HEK293 (cell line): ENCODE measurements at regions not wholly inside any gene's neighbourhood (a gene's known extent, or its start where the extent isn't known, plus 50 kb on each side); places are given as distances from the start of the nearest gene placed in this dataset.

Experiments
- CTCF ChIA-PET: fragments of 350-600 bp; formaldehyde crosslinking; extraction: SDS; loops from one replicate; lab custom pipeline; 2021; ENCODE audit warnings: antibody characterized with exemption; lab: Yijun Ruan, JAX
- POLR2A ChIA-PET: fragments of 300-600 bp; formaldehyde crosslinking; extraction: SDS; loops from one replicate; lab custom pipeline; 2020; ENCODE audit warnings: antibody characterized with exemption, inconsistent platforms; lab: Yijun Ruan, JAX
- H3K27ac ChIP-seq: fragments of 200-500 bp; sonication (Bioruptor generic); 2 replicates; pipeline ENCODE4 v1.5.1; 2014; ENCODE audit warnings: low read depth, low read length, control low read depth, inconsistent platforms; ENCODE audit errors: extremely low read depth
- H3K36me3 ChIP-seq, 2 experiments: fragments of 200-500 bp in 1 of 2; sonication (Bioruptor generic) in 1 of 2; 1 replicate in 1 of 2; 2 replicates in 1 of 2; pipeline ENCODE4 v1.5.1; 2014 to 2017; ENCODE audit warnings: inconsistent platforms in 2 of 2, low read length in 2 of 2; ENCODE audit not compliant: control insufficient read depth in 2 of 2, insufficient read depth in 1 of 2
- H3K4me1 ChIP-seq: fragments of 200-500 bp; sonication (Bioruptor generic); 2 replicates; pipeline ENCODE4 v1.5.1; 2014; ENCODE audit warnings: mild to moderate bottlenecking, low read length, inconsistent platforms; ENCODE audit not compliant: control insufficient read depth, insufficient read depth
- H3K4me3 ChIP-seq: 2 replicates; pipeline ENCODE4 v1.5.1; 2011; ENCODE audit warnings: low read depth, mild to moderate bottlenecking, control low read depth, low read length, moderate library complexity
- H3K9me3 ChIP-seq: fragments of 200-500 bp; sonication (Bioruptor generic); 2 replicates; pipeline ENCODE4 v1.5.1; 2014; ENCODE audit warnings: low read depth, low read length, inconsistent platforms; ENCODE audit not compliant: control insufficient read depth, insufficient read depth
- GLI4 ChIP-seq: fragments of 450-650 bp; formaldehyde crosslinking; IDR thresholded peaks from 2 replicates; pipeline ENCODE4 v1.5.1; 2016; ENCODE audit warnings: missing biosample characterization, missing genetic modification characterization
- IKZF3 ChIP-seq: fragments of 450-650 bp; IDR thresholded peaks from 2 replicates; pipeline ENCODE4 v1.5.0; 2018; ENCODE audit warnings: missing biosample characterization, mild to moderate bottlenecking, missing genetic modification characterization, moderate library complexity
- KLF10 ChIP-seq: fragments of 450-650 bp; IDR thresholded peaks from 2 replicates; pipeline ENCODE4 v1.5.1; 2018; ENCODE audit warnings: missing biosample characterization, mild to moderate bottlenecking, missing genetic modification characterization
- ZBTB26 ChIP-seq: fragments of 450-650 bp; formaldehyde crosslinking; optimal IDR thresholded peaks from 2 replicates; pipeline ENCODE3; 2016; ENCODE audit warnings: missing biosample characterization, mild to moderate bottlenecking, missing genetic modification characterization
- ZFP37 ChIP-seq: fragments of 450-650 bp; formaldehyde crosslinking; IDR thresholded peaks from 2 replicates; pipeline ENCODE4 v1.5.1; 2016; ENCODE audit warnings: missing biosample characterization, missing genetic modification characterization
- ZNF19 ChIP-seq: fragments of 450-650 bp; formaldehyde crosslinking; IDR thresholded peaks from 2 replicates; pipeline ENCODE4; 2016; ENCODE audit warnings: missing biosample characterization, missing genetic modification characterization, low read depth
- ZNF2 ChIP-seq: fragments of 450-650 bp; formaldehyde crosslinking; IDR thresholded peaks from 2 replicates; pipeline ENCODE4 v1.5.1; 2016; ENCODE audit warnings: missing biosample characterization, missing genetic modification characterization
- ZNF239 ChIP-seq: fragments of 450-650 bp; formaldehyde crosslinking; IDR thresholded peaks from 2 replicates; pipeline ENCODE4 v1.5.1; 2016; ENCODE audit warnings: missing biosample characterization, missing genetic modification characterization
- ZNF26 ChIP-seq: fragments of 450-650 bp; formaldehyde crosslinking; IDR thresholded peaks from 2 replicates; pipeline ENCODE4 v1.5.1; 2016; ENCODE audit warnings: missing biosample characterization, missing genetic modification characterization
- ZNF302 ChIP-seq: fragments of 450-650 bp; formaldehyde crosslinking; IDR thresholded peaks from 2 replicates; pipeline ENCODE4 v1.5.1; 2016; ENCODE audit warnings: missing biosample characterization, missing genetic modification characterization, low read depth
- ZNF341 ChIP-seq: fragments of 450-650 bp; formaldehyde crosslinking; IDR thresholded peaks from 2 replicates; pipeline ENCODE4; 2016; ENCODE audit warnings: low read depth, missing biosample characterization, missing genetic modification characterization
- ZNF354C ChIP-seq: fragments of 450-650 bp; formaldehyde crosslinking; IDR thresholded peaks from 2 replicates; pipeline ENCODE4 v1.5.1; 2016; ENCODE audit warnings: missing biosample characterization, missing genetic modification characterization, low read depth, borderline replicate concordance
- ZNF423 ChIP-seq: fragments of 450-650 bp; formaldehyde crosslinking; IDR thresholded peaks from 2 replicates; pipeline ENCODE4 v1.5.1; 2016; ENCODE audit warnings: missing biosample characterization, missing genetic modification characterization
- ZNF473 ChIP-seq: fragments of 450-650 bp; formaldehyde crosslinking; IDR thresholded peaks from 2 replicates; pipeline ENCODE4 v1.5.1; 2017; ENCODE audit warnings: missing biosample characterization, missing genetic modification characterization
- ZNF48 ChIP-seq: fragments of 450-650 bp; formaldehyde crosslinking; IDR thresholded peaks from 2 replicates; pipeline ENCODE4 v1.5.1; 2016; ENCODE audit warnings: missing biosample characterization, missing genetic modification characterization
- ZNF488 ChIP-seq: fragments of 450-650 bp; formaldehyde crosslinking; IDR thresholded peaks from 2 replicates; pipeline ENCODE4 v1.5.1; 2016; ENCODE audit warnings: missing biosample characterization, missing genetic modification characterization
- ZNF501 ChIP-seq: fragments of 450-650 bp; formaldehyde crosslinking; IDR thresholded peaks from 2 replicates; pipeline ENCODE4 v1.5.1; 2016; ENCODE audit warnings: missing biosample characterization, missing genetic modification characterization
- ZNF530 ChIP-seq: fragments of 450-650 bp; formaldehyde crosslinking; IDR thresholded peaks from 2 replicates; pipeline ENCODE4 v1.5.1; 2016; ENCODE audit warnings: low read depth, missing biosample characterization, missing genetic modification characterization
- ZNF558 ChIP-seq: fragments of 450-650 bp; formaldehyde crosslinking; IDR thresholded peaks from 2 replicates; pipeline ENCODE4 v1.5.1; 2016; ENCODE audit warnings: missing biosample characterization, missing genetic modification characterization
- ZNF639 ChIP-seq: fragments of 450-650 bp; formaldehyde crosslinking; IDR thresholded peaks from 2 replicates; pipeline ENCODE4 v1.5.1; 2016; ENCODE audit warnings: missing biosample characterization, missing genetic modification characterization
- ZNF660 ChIP-seq: fragments of 450-650 bp; IDR thresholded peaks from 2 replicates; pipeline ENCODE4 v1.5.1; 2018; ENCODE audit warnings: missing biosample characterization, mild to moderate bottlenecking, missing genetic modification characterization
- ZNF670 ChIP-seq: fragments of 450-650 bp; formaldehyde crosslinking; IDR thresholded peaks from 2 replicates; pipeline ENCODE4 v1.5.1; 2016; ENCODE audit warnings: missing biosample characterization, missing genetic modification characterization, low read depth
- ZNF692 ChIP-seq: fragments of 450-650 bp; formaldehyde crosslinking; IDR thresholded peaks from 2 replicates; pipeline ENCODE4 v1.5.1; 2016; ENCODE audit warnings: missing biosample characterization, missing genetic modification characterization
- ZNF704 ChIP-seq: fragments of 450-650 bp; formaldehyde crosslinking; IDR thresholded peaks from 2 replicates; pipeline ENCODE4 v1.5.1; 2016; ENCODE audit warnings: missing biosample characterization, missing genetic modification characterization
- ZNF707 ChIP-seq: fragments of 450-650 bp; formaldehyde crosslinking; IDR thresholded peaks from 2 replicates; pipeline ENCODE4 v1.5.1; 2016; ENCODE audit warnings: missing biosample characterization, missing genetic modification characterization
- ZNF76 ChIP-seq: fragments of 450-650 bp; formaldehyde crosslinking; IDR thresholded peaks from 2 replicates; pipeline ENCODE4; 2016; ENCODE audit warnings: low read depth, missing biosample characterization, missing genetic modification characterization, borderline replicate concordance
- ZNF837 ChIP-seq: fragments of 450-650 bp; formaldehyde crosslinking; IDR thresholded peaks from 2 replicates; pipeline ENCODE4 v1.5.1; 2016; ENCODE audit warnings: missing biosample characterization, missing genetic modification characterization
- ZSCAN4 ChIP-seq: fragments of 450-650 bp; formaldehyde crosslinking; IDR thresholded peaks from 2 replicates; pipeline ENCODE4 v1.5.1; 2017; ENCODE audit warnings: missing biosample characterization, missing genetic modification characterization

- Histone ChIP-seq H3K4me3 (no peak overlapping the region), H3K36me3 (no peaks in the 10 kb centered on the region), H3K9me3 (no peaks in the 10 kb centered on the region), H3K4me1 (peaks cover 3% of the 10 kb centered on the region; the same call in 1 of the 2 replicates), H3K27ac (no peak overlapping the region)
- TF ChIP-seq ZSCAN4 (no peak), ZNF473 (tag by site-specific recombination) (no peak), ZNF341 (tag by site-specific recombination) (no peak), KLF10 (tag by site-specific recombination) (no peak), ZBTB26 (tag by site-specific recombination) (no peak), ZNF639 (tag by site-specific recombination) (no peak), ZNF302 (tag by site-specific recombination) (no peak), IKZF3 (no peak), ZNF26 (tag by site-specific recombination) (no peak), ZNF670 (tag by site-specific recombination) (no peak), ZNF423 (tag by site-specific recombination) (no peak), ZNF19 (no peak), ZNF501 (tag by site-specific recombination) (no peak), ZNF837 (tag by site-specific recombination) (no peak), ZNF354C (tag by site-specific recombination) (no peak), ZNF704 (tag by site-specific recombination) (no peak), ZNF558 (tag by site-specific recombination) (no peak), ZNF707 (tag by site-specific recombination) (no peak), ZNF660 (tag by site-specific recombination) (no peak)
- ChIA-PET POLR2A (no interaction called here), CTCF (interaction anchor here (0.6 to 1.1 kb wide), 5 partner anchors 11 to 1041 kb away, joined by 3 to 11 read pairs (median 3); no protein-coding TSS in a partner anchor)
Observed at GRCh38 chr1:56189454-56189853, 389.9 kb downstream of the PLPP3 start.

- CTCF ChIA-PET: interaction anchor here (1.0 to 1.1 kb wide), 3 partner anchors 11 to 389 kb away, joined by 3 to 11 read pairs (median 3); no protein-coding TSS in a partner anchor
- no peak overlapping the region for H3K27ac ChIP-seq
- H3K9me3 ChIP-seq: no peaks in the 10 kb centered on the region
- POLR2A ChIA-PET: no interaction called here
- no peaks in the 10 kb centered on the region for H3K36me3 ChIP-seq
- no peak overlapping the region for H3K4me3 ChIP-seq
- peaks cover 3% of the 10 kb centered on the region; the same call in 1 of the 2 replicates for H3K4me1 ChIP-seq
- TF ChIP-seq ZFP37 (tag by site-specific recombination): no peak
- no peak for TF ChIP-seq ZNF692 (tag by site-specific recombination)
- no peak for TF ChIP-seq ZNF530
- TF ChIP-seq ZNF2 (tag by site-specific recombination): no peak
- no peak for TF ChIP-seq GLI4
- no peak for TF ChIP-seq ZNF239 (tag by site-specific recombination)
- TF ChIP-seq ZNF488 (tag by site-specific recombination): no peak
- no peak for TF ChIP-seq ZNF48 (tag by site-specific recombination)
- no peak for TF ChIP-seq ZNF76 (tag by site-specific recombination)
Observed at GRCh38 chr1:56188855-56189254, 390.5 kb downstream of the PLPP3 start.
